ENCODE measurements at regions not wholly inside any gene's neighbourhood (a gene's known extent, or its start where the extent isn't known, plus 50 kb on each side); places are given as distances from the start of the nearest gene placed in this dataset.

GRCh38 chr10:108894402-108895301 is 1028.7 kb downstream of the XPNPEP1 start:
- H3K9me3 ChIP-seq = no peaks in the 10 kb centered on the region
- H3K4me1 ChIP-seq (ENCODE audit: insufficient read depth) = no peaks in the 10 kb centered on the region
- H3K27me3 ChIP-seq = no peaks in the 10 kb centered on the region
- intact Hi-C loops (cut with DNase I) = no loop called here
- H3K36me3 ChIP-seq = no peaks in the 10 kb centered on the region
- 70 to 80% (median 76%) methylated on average over 8 of the region's 8 CpGs for WGBS, 3 donors
- no peak for DNase-seq
- no peak overlapping the region for H3K4me3 ChIP-seq
- TF ChIP-seq POLR2A (IDR thresholded peaks at IDR 0.05) (no peak), EP300 (IDR thresholded peaks at IDR 0.05) (no peak), CTCF (IDR thresholded peaks at IDR 0.05) (no peak)
- H3K27ac ChIP-seq = no peak overlapping the region

GRCh38 chr10:108877095-108877561 is 1046.2 kb downstream of the XPNPEP1 start:
- TF ChIP-seq CTCF (IDR thresholded peaks at IDR 0.05) (no peak), EP300 (IDR thresholded peaks at IDR 0.05) (no peak), POLR2A (IDR thresholded peaks at IDR 0.05) (no peak)
- H3K36me3 ChIP-seq = no peaks in the 10 kb centered on the region
- H3K27ac ChIP-seq = no peak overlapping the region
- DNase-seq = no peak
- intact Hi-C loops (cut with DNase I) = no loop called here
- no peak overlapping the region for H3K4me3 ChIP-seq
- no peaks in the 10 kb centered on the region for H3K9me3 ChIP-seq
- 8 to 13% (median 8%) methylated on average over 5 of the region's 5 CpGs for WGBS, 3 donors
- no peaks in the 10 kb centered on the region for H3K4me1 ChIP-seq (ENCODE audit: insufficient read depth)
- H3K27me3 ChIP-seq = no peaks in the 10 kb centered on the region

GRCh38 chr10:108872854-108873253 is 1050.5 kb downstream of the XPNPEP1 start:
- no peaks in the 10 kb centered on the region for H3K9me3 ChIP-seq
- intact Hi-C loops (cut with DNase I) = no loop called here
- 86 to 89% (median 88%) methylated on average over 2 of the region's 2 CpGs for WGBS, 3 donors
- H3K27me3 ChIP-seq = no peaks in the 10 kb centered on the region
- H3K36me3 ChIP-seq = no peaks in the 10 kb centered on the region
- no peaks in the 10 kb centered on the region for H3K4me1 ChIP-seq (ENCODE audit: insufficient read depth)
- no peak overlapping the region for H3K27ac ChIP-seq
- H3K4me3 ChIP-seq = no peak overlapping the region
- DNase-seq = no peak
- no peak for TF ChIP-seq POLR2A (IDR thresholded peaks at IDR 0.05)
- no peak for TF ChIP-seq CTCF (IDR thresholded peaks at IDR 0.05)
- TF ChIP-seq EP300 (IDR thresholded peaks at IDR 0.05) = no peak

- H3K27me3 ChIP-seq = no peaks in the 10 kb centered on the region
- H3K36me3 ChIP-seq = no peaks in the 10 kb centered on the region
- TF ChIP-seq EP300 (IDR thresholded peaks at IDR 0.05) = no peak
- TF ChIP-seq POLR2A (IDR thresholded peaks at IDR 0.05) = no peak
- no peak for TF ChIP-seq CTCF (IDR thresholded peaks at IDR 0.05)
- intact Hi-C loops (cut with DNase I) = no loop called here
- H3K4me3 ChIP-seq = no peak overlapping the region
- H3K4me1 ChIP-seq (ENCODE audit: insufficient read depth) = no peaks in the 10 kb centered on the region
- no peak for DNase-seq
- WGBS, 3 donors = 48 to 58% (median 52%) methylated on average over 1 of the region's 1 CpG
- H3K27ac ChIP-seq = no peak overlapping the region
- no peaks in the 10 kb centered on the region for H3K9me3 ChIP-seq
Observed at GRCh38 chr10:108868881-108869280, 1054.4 kb downstream of the XPNPEP1 start.

Data from ovary (tissue), 7 donors.